Activated CD4-positive, alpha-beta T cell treated with anti-CD3 and anti-CD28 coated beads for 4 hours (primary cell): ENCODE measurements at regions not wholly inside any gene's neighbourhood (a gene's known extent, or its start where the extent isn't known, plus 50 kb on each side); places are given as distances from the start of the nearest gene placed in this dataset.
"Not testable (repeated sequence)": the region's sequence is repeated elsewhere in the genome, so short reads cannot be mapped to it uniquely, and the experiment has no call there.

ENCODE experiments used
- DNase-seq, 2 donors: peaks; one replicate each; pipeline ENCODE4 v3.0.0-alpha.2; 2020

DNA sequence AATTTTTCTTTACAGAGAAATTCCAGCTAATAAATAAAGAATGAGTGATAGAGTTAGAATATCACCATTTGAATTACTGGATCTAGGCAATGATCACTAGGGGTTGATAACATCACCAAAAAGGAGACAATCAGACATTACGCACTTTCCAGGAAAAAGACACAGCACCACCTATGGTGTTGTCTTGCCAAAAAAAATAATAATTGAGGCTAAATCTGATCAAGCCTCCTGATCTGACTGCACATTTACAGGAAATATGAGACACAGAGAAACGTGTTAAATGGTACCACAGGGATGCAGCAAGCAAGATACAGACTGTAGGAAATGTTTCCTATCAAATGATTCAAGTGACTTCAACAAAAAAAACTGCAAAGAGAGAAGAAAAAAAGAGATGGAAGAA is 92.8 kb downstream of the EOMES start:
- no peak for DNase-seq

DNA sequence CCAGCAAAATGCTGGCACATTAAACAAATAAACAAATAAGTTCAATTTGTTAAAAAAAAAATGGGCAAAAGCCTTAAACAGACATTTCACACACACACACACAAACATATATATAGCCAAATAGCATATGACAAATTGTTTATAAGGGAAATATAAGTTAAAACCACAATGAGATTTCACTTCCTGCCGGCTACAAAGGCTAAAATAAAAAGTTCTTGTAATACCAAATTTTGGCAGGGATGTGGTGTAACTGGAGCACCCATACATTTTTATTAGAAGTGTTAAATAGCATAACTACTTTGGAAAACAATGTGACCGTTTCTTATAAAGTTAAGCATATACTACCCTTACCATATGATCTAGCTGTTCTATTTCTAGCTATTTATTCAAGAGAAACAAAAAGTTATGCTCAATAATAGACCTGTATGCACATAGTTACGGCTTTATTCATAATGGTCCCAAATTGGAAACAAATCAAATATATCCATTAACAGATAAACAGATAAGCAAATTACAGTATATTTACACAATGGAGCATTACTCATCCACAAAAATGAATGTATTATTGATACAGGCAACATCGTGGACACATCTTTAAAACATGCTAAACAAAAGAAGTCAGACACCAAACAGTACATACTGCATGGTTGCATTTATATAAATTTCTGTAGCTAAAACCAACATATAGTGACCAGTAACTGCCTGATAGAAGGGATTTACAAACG is 93.9 kb downstream of the EOMES start:
- no peak for DNase-seq

DNA sequence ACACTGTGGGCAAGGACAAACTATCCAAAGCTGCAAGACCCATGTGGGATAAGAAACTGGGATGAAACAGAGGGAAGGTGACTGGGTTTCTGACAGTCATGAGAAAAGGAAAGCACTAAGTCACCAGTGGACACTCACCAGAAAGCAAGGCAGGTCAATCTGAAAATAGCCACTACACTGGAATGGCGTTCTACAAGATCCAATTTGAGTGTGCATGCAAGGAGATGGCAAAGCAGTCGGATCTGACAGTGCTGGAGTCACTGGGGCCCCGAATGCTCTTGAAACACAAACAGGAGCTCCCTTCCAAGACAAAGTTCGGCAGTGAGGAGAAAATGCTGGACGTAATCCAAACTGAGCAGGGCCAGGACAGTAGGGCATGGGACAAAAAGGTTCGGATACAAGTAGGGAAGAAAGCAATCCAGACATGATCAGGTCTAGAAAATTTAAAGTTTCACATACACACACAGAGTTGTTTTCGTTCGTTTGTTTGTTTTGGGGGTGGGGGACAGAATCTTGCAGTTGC is 95.5 kb downstream of the EOMES start:
- no peak for DNase-seq

DNA sequence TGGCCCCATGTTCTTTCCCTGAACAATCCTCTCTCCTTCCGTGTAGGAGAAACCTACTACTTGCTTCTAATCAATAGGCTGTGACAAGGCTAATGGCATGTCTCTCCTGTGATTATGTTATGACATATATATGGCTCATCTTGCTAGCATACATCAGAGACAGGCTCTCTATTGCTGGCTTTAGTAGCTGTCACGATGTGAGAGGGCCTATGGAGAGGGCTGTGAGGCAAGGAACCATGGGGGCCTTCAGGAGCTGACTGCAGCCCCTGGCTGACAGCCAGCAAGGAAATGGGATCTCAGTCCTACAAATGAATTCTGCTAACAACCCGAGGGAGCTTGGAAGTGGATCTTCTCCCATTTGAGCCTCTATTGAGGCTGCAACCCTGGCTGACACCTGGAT is 96.3 kb downstream of the EOMES start:
- no peak for DNase-seq

DNA sequence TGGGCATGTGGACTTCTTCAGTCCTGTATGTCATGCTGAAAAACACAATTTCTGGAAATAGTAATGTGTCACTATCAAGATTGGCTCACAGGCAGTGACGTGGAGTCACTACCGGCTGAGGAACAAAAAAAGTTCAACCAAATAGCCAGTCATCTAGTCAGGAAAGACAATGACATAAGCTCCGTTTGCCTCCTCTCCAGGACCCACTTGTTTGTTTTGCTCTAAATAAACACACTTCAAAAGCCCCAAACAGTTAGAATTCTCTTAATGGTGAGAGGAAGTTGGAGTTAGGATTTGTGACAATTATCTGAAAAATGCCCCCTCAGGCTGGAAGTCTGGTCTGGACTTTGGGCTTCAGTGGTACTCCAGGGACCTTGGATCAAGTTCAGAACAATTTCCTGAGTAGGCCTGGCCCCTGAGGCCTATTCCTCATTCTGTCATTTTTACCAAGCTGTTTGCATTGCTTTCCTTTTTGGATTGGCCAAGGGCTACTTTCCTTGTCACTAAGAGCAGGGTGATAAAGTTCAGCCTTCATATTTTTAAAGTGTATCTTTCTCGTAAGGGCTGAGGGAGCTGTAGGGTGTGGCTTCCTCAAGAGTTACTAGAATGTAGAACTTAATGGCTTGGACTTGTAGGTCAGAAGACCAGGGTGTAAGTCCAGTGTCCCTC is 98.9 kb downstream of the EOMES start:
- no peak for DNase-seq

DNA sequence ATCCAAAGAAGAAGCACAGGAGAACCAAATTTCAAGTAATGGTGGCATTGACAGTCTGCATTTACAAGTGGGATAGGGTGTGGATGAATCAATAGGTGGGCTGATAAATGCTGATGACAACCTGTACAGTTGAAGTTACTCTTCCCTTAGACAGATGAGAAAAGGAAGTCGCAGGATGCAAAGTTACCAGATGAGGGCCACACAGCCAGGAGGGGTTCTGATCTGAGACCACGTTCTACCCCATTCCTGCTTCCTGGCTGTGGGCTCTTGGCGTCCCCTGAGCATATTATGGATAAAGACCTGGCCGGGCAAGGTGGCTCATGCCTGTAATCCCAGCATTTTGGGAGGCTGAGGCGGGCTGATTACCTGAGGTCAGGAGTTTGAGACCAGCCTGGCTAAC is 104.6 kb downstream of the EOMES start:
- DNase-seq, result no peak

DNA sequence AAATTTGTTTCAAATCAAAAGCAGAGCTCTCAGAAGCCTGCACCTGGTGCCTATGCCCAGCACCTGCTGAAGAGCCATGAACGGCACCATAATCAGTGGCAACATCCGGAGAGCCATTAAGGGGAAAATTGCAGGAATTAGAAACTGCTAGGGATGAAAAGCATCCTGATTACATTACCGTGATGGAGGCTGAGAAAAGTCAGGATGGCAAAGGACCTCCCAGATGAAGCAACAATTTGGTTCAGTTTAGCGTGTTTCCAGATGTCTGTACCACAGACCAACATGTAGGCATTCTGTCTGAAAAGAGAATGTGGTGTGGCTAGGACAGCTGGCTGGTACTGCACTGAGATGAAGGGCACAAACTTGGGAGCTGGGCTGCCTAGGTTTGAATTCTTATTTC is 106.1 kb downstream of the EOMES start:
- no peak for DNase-seq

DNA sequence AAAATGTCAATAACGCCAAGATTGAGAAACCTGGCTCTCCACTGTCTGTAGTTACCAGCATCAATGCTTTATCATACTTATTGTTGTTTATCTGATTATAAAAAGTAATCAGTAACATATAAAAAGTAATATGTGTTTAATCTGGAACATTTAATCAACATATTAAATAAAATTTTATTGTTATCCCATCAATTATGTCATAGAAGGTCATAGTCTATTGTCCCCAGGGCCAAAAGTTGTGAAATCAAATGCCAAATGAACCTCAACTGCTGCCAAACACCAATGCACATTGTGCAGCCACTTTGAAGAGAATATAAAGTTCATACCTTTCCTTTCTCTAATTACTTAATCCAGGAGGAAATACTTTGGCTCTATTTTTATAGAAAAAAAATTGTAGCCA is 106.6 kb downstream of the EOMES start:
- DNase-seq, result no peak

DNA sequence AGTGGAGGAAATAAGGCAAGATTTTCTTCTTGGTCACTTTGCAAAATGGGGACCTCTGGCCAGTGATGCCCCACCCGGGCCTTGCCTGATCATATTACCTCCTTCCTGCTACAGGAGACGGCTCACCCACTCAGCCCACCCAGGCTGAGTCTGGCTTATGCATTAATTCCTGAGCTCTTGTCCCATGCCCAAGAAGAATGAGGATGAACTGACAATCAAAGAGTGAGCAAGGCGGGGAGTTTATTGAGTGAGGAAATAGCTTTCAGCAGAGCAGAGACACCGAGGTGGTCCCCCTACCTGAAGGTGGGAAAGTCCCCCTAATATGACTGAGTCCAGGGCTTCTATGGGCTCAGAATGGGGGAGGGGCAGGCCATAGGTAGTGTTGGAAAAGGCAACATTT is 107.5 kb downstream of the EOMES start:
- no peak for DNase-seq

DNA sequence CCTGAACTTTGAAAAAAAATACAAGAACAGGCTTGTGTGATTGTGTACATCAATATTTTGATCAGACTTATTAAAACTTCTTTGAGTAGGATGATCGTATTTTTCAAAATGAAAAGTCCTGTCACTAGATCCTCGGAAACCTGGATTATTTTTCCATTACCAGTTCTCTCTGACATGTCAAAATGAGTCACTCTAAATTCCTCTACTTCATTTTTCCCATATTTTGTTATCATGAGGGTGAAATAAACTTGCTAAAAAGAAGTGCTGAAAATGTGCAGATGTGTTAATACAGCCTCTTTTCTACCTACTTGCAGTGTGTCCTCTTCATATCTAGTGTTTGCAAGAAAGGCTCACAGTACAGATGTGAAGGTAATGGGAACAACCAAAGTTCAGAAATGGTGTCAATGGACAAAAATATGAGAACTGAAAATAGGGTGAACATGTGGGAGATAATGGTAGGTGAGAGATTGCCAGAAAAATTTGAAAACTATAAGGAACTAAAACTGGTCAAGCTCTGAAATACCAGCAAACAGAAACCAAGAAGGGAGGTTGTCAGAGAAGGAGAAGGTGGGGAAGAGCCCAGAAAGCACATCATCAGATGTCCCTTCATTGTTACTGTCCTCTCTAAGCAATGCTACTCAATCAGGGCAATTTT is 108.2 kb downstream of the EOMES start:
- no peak for DNase-seq

DNA sequence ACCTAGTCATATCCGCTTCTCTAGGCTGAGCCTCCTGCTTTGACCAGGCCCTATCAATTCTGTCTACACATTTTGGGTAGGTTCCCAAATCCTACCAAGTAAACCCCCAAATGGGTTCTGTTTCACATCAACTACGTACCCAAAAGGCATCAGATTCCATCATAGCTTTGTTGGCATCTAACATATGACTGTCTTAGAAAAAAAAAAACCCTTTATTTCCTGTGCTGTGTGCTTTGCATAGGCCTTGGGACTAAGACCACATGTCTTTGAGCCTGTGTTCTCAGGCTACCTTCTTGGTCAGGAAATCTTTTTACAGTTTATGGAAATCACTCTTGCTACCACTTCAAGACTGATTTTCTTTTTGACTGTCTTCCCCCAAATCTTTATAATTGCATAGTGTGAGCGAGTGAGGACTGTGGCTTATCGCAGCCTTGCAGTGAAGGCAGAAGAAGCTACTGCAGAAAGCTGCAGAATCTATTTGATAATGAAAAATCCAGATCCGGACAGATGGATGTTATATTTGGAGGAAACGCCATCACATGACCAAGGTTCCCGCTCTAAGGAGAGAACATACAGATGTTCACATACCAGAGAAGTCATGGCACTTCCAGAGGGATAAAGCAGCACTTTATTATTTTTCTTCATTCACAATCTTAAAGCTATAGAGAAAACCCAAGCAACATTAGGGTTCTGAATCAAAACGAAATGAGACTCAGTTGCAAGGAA is 111.2 kb downstream of the EOMES start:
- no peak for DNase-seq

DNA sequence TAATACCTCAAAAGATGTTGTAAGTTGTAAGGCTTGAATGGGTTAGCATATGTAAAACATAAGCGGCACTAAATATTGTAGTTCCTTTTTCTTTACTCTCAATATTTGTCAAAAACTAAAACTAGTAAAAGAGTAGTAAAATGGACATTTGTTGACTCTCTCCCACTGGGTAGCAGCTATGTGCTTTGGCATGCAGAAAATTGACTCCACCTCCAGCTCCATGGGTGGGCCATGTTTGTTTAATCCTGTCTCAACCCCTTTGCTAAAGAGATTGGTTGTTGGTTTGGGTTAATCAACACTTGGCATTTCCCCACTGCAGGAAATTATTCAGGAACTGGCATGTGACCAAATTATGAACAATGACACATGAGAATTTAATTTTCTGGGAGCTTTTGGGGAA is 114.8 kb downstream of the EOMES start:
- DNase-seq, result no peak

DNA sequence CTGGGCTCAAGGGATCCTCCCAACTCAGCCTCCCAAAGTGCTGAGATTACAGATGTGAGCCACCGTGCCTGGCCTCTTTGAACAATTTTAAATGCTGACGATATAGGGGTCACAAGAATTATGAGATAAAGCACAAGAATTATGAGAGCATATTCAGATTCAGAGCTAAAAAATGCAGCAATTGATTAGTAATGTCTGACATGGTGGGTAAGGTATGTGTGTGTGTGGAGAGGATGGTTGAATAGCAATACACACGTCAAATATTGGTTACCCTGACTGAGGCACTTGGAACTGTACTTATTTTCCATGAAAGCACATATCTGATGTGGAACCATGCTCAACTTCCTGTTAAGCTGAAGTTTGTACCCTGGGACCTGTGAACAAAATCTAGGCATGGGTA is 115.6 kb downstream of the EOMES start:
- no peak for DNase-seq

DNA sequence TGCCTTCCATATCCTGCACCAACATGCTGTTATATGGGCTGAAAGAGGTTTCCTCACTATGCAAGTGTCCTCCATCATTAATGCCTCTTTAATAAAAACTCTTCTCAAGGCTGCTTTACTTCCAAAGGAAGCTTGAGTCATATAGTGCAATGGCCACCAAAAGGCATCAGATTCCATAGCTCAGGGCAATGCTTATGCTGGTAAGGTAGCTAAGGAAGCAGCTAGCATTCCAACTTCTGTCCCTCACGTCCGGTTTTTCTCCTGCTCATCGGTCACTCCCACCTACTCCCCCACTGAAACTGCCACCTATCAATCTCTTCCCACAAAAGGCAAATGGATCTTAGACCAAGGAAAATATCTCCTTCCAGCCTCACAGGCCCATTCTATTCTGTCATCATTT is 117.1 kb upstream of the SLC4A7 start:
- not testable (repeated sequence) for DNase-seq

DNA sequence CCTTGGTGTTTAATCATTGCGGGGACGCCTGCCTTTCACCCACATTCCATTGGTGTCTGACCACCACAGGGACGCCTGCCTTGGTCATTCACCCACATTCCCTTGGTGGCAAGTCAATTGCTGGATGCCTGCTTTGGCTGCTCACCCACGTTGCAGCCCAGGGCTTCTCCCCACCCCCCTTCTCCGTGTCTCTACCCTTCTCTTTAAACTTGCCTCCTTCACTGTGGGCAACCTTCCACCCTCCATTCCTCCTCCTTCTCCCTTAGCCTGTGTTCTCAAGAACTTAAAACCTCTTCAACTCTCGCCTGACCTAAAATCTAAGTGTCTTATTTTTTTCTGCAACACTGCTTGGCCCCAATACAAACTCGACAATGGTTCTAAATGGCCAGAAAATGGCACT is 115.6 kb upstream of the SLC4A7 start:
- DNase-seq, result not testable (repeated sequence)

DNA sequence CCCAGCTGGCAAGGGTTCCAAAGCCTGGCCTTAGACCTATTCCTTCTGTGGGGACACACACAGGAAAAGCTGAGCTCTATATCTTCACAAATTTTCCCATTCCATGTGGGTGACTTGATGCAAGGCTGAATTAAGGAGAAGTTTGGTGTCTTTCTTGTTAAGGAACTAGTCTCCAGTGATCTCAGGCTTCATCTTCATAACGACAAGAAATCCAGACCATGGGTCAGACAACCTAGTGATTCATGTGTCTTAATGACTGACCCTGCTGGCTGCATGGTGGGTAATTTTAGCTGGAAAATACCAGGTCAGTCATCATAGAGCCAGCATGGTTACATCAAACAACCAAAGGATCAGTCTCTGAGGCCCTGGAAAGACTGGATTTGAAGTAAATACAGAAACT is 112.7 kb upstream of the SLC4A7 start:
- no peak for DNase-seq

DNA sequence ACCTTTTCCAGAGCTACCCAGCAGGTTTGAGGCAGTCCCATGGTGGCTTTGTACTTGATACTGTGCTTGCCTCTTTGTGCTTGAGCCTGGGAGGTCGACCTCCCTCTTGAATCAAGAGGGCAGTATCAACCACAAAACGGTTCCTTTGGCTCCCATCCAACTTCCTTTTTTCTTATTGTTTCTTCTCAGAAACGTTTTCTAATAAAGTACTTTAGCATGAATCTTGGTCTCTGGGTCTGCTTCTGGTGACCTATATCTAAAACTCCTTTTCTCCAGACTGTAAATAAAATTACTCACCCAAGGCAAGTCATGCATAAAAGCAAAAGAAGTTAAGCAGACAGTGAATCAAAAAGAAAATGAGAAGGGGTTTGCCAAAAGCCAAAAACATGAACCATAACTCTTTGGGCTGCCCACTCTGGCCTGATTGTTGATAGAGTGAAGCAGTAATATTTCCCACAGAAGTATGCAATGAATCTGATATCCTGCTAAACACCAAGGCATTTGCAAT is 112.2 kb upstream of the SLC4A7 start:
- no peak for DNase-seq

DNA sequence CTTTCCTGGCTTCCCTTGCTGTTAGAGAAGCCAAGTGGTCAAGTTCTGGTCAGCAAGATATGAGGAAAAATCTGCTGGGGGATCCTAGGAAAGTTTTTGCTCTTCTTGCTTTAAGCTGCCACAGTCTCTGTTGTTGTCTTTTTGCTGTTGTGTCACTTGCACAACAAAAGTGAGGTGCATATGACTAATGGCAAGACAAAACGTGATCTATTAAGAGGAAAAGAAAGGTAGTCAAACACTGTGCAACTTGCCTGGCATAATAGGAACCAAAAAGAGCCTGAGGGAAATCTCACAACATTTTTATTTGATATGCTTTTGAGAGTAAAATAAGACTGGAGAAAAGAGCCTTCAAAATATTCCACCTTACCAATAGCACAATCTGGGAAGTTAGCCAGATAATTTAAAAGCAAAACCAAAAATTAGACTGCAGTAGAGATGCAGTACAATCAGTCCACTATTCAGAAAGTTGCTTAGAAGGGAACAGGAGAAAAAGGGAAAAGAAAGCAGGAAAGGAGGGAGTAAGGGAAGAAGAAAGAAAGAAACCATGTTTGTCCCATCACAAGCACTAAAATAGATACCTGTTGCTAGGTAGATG is 110.0 kb upstream of the SLC4A7 start:
- no peak for DNase-seq

DNA sequence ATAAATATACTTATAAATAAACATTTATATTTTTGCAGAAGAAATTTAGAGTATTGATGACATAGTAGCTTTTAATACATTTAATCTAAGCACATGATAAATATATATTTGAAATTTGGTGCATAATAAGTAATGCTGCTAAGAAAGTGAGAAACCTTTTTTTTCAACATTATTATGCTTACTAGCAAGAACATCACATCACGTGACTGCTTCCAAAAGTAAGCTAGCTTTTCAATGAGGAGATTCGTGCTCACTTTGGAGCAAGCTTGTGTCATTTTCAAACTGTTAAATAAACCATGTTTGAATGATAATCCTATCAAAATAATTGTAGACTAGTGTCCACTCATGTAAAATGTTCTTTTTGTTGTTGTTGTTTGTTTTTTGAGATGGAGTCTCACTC is 109.0 kb upstream of the SLC4A7 start:
- no peak for DNase-seq

DNA sequence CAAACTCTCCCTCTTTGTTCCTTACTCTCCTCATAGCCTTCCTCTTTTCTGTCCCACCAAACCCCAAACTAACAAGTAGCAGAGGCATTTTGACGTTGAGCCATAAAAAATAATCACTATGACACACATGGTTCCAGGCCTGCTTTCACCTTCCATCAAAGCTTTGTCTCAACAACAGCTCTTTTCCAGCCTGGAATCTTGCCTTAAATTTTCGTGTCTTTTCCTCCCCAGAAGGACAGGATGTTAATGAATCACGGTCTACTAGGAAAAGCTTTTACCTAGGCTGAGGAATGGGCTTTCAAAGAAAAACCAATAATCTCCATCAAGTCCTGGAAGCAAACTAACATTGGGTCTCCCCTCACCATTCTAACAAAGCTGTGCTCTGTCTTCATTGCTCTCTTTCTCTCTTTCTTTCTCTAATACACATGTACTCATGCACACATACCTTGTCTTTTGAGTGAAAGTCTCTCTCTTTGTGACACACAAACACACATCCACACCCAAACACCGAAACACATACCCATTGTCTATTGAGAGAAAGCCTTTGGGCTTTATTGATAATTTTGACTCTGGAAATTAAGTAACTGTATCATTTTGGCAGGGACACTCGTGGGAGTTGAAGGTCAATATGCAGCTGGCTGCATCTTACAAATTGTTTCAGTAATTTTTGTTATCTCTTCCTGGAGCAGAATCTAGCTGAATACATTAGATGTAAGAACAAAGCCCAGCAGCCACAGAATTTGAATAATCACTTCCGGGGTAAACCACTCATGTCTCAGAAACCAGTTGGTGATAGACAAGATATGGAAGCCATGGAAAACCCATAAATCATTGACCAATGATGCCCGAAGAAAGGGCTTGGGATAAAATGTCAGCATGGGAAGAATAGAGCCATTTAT is 107.4 kb upstream of the SLC4A7 start:
- peak in 1 of 2 donors; percentile 9 for DNase-seq

DNA sequence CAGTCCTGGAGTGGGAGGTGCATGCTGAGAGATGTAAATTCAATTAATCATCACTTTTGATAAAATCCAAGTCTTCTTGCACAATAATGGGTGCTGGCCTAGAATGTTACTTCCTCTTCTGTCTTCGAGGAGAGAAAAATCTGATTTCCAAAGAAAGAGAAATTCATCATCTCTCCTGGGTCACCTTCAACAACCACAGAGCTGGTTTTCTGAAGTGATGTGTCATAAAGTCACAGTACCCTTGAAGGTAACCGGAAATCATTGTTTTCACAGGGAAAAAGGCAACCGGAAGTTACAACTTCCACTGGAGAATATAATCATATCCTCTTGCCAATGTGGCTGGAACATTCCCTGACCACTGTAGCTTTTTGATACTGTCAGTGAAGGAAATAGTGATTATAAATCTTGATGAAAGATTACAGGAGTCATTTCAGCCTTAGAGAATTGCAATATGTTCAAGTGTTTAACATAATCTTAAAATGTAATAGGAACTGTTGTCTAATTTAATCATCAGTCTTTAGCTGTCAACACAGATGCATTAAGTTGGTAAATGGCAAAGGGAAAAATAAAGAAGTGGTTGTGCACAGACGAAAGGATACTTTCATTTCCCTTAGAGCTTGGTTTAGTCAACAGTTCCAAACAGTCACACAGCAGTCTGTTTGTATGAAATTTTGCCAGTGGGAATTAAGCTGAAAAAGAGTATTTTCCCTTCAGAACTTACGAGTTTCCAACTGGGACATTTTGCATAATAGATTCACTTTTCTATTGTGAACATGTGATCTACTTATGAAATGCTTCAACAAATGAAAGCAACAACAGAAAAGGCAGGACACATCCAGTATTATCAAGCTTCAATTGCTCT is 106.5 kb upstream of the SLC4A7 start:
- DNase-seq, result peak; percentile 6 to 12
